Upper lobe of right lung (tissue), 1 donor: ENCODE measurements at regions not wholly inside any gene's neighbourhood (a gene's known extent, or its start where the extent isn't known, plus 50 kb on each side); places are given as distances from the start of the nearest gene placed in this dataset.

Source experiments
- ATAC-seq: fragments of 200-7000 bp; cut with Tn5 transposase; one replicate; pipeline ENCODE4 v1.9.1; 2020; ENCODE audit warnings: mild to moderate bottlenecking, moderate library complexity
- DNase-seq: peaks from one replicate; pipeline ENCODE4 v3.0.0-alpha.2; 2020
- H3K27ac ChIP-seq: fragments of 200-600 bp; one replicate; pipeline ENCODE4 v1.8.0; 2022
- H3K27me3 ChIP-seq: fragments of 200-600 bp; one replicate; pipeline ENCODE4 v1.8.0; 2022; ENCODE audit warnings: mild to moderate bottlenecking
- H3K36me3 ChIP-seq: fragments of 200-600 bp; one replicate; pipeline ENCODE4 v1.8.0; 2022
- H3K4me1 ChIP-seq: fragments of 200-600 bp; one replicate; pipeline ENCODE4 v1.8.0; 2022
- H3K4me3 ChIP-seq: fragments of 200-600 bp; one replicate; pipeline ENCODE4 v1.8.0; 2022; ENCODE audit warnings: mild to moderate bottlenecking
- H3K9me3 ChIP-seq: fragments of 200-600 bp; one replicate; pipeline ENCODE4 v1.8.0; 2022
- intact Hi-C: fragments of 100-400 bp; cut with DNase I; formaldehyde crosslinking; loops from one replicate; pipeline ENCODE4 v1.11.0; 2022
- TF ChIP-seq, protein P1 (sequence below): fragments of 200-600 bp; IDR thresholded peaks from one replicate; pipeline ENCODE4 v1.8.0; 2022; ENCODE audit warnings: antibody characterized with exemption
- donor health status: DM: no; HTN: yes; CAD: no; lungs with severe emphysema.

DNA sequence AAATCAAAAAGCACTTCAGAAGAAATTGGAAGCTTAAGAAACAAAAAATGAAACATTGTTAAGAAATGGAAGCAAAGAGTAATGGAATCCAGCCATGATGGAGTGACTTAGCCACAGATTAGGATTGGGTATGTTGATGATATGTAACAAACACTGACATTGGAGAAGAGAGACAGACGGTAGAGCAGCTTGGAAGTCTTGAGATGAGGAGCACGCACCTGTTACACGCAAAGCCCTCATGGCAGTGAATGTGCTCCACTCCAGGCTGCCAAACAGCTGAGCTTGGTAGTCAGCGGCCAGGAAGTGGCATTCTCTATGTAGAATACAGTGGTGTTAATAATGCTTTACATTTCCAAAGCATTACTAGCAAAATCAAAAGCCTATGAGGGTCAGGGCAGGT lies 56.9 kb upstream of the GPRIN3 start:
- Histone ChIP-seq H3K36me3 (no peaks in the 10 kb centered on the region), H3K4me1 (no peaks in the 10 kb centered on the region), H3K9me3 (no peaks in the 10 kb centered on the region), H3K4me3 (no peak overlapping the region), H3K27me3 (no peaks in the 10 kb centered on the region), H3K27ac (no peak overlapping the region)
- intact Hi-C loops = no loop called here
- TF ChIP-seq, protein P1, sequence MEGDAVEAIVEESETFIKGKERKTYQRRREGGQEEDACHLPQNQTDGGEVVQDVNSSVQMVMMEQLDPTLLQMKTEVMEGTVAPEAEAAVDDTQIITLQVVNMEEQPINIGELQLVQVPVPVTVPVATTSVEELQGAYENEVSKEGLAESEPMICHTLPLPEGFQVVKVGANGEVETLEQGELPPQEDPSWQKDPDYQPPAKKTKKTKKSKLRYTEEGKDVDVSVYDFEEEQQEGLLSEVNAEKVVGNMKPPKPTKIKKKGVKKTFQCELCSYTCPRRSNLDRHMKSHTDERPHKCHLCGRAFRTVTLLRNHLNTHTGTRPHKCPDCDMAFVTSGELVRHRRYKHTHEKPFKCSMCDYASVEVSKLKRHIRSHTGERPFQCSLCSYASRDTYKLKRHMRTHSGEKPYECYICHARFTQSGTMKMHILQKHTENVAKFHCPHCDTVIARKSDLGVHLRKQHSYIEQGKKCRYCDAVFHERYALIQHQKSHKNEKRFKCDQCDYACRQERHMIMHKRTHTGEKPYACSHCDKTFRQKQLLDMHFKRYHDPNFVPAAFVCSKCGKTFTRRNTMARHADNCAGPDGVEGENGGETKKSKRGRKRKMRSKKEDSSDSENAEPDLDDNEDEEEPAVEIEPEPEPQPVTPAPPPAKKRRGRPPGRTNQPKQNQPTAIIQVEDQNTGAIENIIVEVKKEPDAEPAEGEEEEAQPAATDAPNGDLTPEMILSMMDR = no peak
- no peak for ATAC-seq
- DNase-seq = no peak

DNA sequence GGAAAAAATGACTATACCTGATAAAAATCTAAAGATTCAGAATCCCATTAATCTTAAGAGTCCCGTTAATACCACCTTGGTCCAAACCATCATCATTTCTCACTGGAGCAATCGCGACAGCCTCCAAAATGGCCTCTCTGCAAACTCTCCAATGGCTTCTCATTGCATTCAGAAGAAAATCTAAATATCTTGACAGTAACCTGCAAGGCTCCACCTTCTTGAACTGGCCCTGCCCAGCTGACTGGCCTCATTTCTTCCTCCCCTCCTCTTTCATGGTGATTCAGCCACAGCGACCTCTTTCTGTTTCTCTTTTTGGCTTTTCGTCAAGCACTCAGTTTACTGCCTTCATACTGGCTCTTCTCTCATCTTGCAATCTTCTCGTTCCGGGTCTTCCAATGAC lies 56.2 kb upstream of the GPRIN3 start:
- H3K4me3 ChIP-seq = no peak overlapping the region
- no peaks in the 10 kb centered on the region for H3K27me3 ChIP-seq
- H3K27ac ChIP-seq = no peak overlapping the region
- H3K36me3 ChIP-seq = no peaks in the 10 kb centered on the region
- no peaks in the 10 kb centered on the region for H3K9me3 ChIP-seq
- intact Hi-C loops = no loop called here
- no peaks in the 10 kb centered on the region for H3K4me1 ChIP-seq
- DNase-seq (no peak), ATAC-seq (no peak)
- TF ChIP-seq, protein P1 = no peak

DNA sequence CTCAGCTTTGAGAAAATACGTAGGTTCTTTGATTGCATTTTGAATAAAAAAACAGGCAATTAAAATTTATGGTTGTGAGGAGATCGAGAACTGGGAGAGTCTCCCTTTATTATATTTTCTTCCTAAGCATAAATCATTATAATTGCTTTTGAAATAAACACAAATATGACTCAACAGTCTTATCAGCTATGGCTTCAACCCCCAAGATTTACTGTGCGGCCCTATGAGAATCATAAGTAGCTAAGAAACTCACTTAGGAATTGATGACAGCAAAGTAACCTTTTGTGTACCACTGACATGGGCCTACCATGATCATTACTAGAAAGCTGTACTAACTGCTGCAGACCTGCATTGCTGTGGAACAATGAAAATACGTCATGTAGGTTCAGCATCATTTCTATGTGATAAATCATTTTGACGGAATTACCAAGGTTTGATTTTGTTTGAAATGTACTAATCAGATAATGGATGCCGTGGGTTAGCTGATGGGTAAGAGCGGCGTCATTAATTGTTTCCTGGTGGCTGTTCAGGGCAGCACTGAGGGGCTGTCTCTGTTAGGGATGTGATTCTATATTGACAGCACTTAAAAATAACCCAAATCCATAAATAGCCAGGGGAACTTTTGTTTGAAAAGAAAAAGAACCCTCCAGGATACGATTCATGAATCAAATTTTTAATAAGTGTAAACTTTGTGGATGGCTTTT lies 51.5 kb upstream of the GPRIN3 start:
- H3K9me3 ChIP-seq = no peaks in the 10 kb centered on the region
- H3K36me3 ChIP-seq = no peaks in the 10 kb centered on the region
- ATAC-seq (no peak), DNase-seq (no peak)
- no peaks in the 10 kb centered on the region for H3K27me3 ChIP-seq
- intact Hi-C loops = no loop called here
- TF ChIP-seq, protein P1 = no peak
- H3K27ac ChIP-seq = no peak overlapping the region
- no peaks in the 10 kb centered on the region for H3K4me1 ChIP-seq
- no peak overlapping the region for H3K4me3 ChIP-seq

DNA sequence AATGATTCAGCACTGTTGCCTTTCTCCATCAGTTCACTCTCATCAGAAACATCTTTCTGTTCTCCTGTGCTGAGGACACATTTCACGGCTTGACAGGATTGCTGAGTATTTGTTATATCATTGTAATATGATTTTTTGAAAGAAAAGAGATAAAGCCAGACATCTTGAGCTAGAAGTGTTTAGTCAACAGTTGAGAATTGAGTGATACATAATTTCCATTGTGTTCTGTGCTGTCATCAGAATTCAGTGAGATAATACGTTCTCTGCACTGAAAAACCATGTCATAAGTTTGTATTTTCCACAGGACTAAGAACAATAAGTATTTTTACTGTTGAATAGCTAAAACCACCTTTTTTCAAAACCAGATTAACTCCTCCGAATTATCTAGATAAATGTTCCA lies 50.2 kb upstream of the GPRIN3 start:
- ATAC-seq (no peak), DNase-seq (no peak)
- H3K4me3 ChIP-seq = no peak overlapping the region
- no peaks in the 10 kb centered on the region for H3K4me1 ChIP-seq
- H3K36me3 ChIP-seq = no peaks in the 10 kb centered on the region
- H3K27me3 ChIP-seq = no peaks in the 10 kb centered on the region
- TF ChIP-seq, protein P1 = no peak
- H3K27ac ChIP-seq = no peak overlapping the region
- intact Hi-C loops = no loop called here
- H3K9me3 ChIP-seq = no peaks in the 10 kb centered on the region
